Tongue (tissue), 1 donor: ENCODE measurements at regions not wholly inside any gene's neighbourhood (a gene's known extent, or its start where the extent isn't known, plus 50 kb on each side); places are given as distances from the start of the nearest gene placed in this dataset.
A peak's percentile ranks its signal among the peaks of the same experiment; 100 is the strongest.
"Not testable (repeated sequence)": the region's sequence is repeated elsewhere in the genome, so short reads cannot be mapped to it uniquely, and the experiment has no call there.

ENCODE experiments used
- DNase-seq: peaks from one replicate; pipeline ENCODE4 v3.0.0-alpha.2; 2015

DNA sequence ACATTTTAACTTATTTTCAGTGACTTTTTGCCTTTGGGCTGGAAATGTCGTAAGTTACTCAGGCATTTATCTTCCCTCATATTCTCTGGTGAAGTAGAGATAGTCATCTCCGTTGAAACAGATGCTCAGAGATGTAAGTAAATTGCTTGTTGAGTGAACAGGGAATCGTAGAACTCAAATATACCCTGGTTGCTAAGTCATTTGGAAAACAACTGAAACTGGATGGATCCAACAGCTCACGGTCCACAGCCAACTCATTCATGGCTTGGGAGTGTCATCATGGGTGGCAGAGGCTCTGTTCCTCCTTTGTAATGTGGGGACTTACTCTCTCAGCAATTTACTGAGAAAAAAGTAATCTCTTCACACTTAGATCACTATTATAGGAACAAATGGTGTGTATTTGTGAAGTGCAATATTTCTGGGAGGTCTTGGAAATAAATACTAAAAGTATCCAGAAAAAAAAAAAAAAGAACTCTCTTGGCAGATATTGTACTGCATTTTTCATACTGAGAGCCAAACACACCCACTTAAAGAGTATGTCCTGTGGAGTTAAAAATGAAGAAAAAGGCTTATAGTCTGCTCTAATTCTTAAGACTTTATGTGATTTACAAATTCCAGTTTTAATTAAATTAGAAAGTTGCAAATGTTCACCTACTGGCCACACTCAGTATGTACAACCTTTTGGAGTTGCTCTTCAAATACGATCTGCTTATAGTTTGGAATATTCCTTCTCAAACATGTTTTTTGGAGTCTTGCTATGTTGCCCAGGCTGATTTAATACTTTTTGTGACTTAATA, 107.4 kb downstream of the LEPR start:
- peak; percentile 45 for DNase-seq

DNA sequence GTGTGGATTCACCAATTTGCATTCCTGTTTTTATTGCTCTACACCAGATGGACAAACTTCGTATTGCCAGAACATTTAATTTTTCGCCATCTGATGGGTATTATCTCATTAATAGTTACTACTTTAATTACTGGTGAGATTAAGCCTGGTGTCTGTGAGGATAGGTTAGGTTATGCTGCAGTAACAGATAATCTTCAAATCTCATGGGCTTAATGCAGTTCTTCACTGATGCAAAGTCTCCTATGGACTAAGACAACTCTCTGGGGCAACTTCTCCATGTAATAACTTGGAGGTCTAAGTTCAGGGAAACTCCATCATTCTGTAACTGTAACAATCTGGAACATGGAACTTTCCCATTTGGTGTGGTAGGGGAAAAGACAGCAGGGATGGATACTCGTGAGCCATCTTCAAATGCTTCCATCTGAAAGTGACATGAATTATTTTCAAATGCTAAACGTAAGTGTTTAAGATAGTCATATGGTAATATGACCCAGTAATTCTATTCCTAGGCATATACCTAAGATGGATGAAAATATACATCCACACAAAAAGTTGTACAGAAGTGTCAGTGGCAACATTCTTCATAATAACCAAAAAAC, 111.6 kb downstream of the LEPR start:
- DNase-seq: no peak

GRCh38 chr1:65535981-65536380, 115.5 kb downstream of the LEPR start:
- DNase-seq: no peak

GRCh38 chr1:65538086-65538485, 117.6 kb downstream of the LEPR start:
- DNase-seq: no peak

DNA sequence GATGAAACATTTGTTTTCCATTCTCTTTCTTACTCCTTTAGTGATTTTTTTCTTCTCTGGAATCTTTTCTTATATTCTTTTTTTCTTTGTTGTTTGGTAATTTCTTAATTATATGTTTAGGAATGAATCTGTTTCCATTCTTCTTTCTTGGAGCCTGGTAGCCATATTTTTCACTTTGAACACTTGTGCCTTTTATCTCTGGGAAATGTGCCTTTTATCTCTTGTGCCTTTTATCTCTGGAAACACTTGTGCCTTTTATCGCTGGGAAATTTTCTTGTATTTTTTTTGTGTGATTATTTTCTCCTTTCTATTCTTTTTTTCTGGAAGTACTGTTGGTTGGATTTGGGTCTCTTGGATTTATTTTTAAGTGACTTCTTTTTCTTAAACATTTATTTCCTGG, 118.2 kb downstream of the LEPR start:
- DNase-seq: no peak

GRCh38 chr1:65539266-65540131, 119.0 kb downstream of the LEPR start:
- no peak for DNase-seq

DNA sequence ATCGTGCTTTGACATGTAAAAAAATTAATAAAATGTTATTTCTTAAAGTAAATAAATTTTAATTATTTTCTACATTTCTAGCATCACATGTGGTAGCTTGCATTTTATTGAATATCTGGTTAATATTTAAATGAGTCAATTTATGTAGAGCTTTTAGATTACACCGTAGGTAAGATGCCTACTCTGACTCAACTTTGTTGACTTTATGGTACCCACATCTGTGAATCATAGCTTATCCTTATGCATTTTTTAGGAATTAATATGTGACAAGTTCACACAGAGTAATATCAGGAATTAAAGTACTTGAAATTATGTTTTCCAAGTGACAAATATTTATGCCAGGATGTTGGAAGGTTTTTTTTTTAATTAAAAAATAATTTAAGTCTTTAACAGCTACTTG, 120.7 kb downstream of the LEPR start:
- DNase-seq: no peak

DNA sequence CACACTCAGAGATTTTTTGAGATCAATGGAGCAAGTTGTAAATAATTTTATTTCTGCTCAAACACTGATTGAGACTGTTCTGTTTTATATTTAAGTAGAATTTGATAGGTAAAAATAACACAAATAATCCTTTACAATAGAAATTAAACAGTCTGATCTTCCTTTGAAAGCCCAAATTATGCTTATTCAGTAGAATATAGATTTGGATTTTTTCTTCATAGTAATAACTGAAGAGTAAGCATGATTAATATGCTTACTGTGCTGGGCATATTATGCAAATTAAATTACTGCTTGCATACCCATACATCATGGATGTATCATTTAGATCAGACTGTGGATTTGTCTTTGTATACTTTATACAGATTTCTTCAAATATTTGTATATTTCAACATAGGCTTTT, 121.4 kb downstream of the LEPR start:
- DNase-seq: no peak

DNA sequence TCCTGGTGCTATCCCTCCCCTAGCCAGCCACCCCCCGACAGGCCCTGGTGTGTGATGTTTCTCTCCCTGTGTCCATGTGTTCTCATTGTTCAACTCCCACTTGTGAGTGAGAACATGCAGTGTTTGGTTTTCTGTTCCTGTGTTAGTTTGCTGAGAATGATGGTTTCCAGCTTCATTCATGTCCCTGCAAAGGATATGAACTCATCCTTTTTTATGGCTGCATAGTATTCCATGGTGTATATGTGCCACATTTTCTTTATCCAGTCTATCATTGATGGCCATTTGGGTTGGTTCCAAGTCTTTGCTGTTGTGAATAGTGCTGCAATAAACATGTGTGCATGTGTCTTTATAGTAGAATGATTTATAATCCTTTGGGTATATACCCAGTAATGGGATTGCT, 122.1 kb downstream of the LEPR start:
- DNase-seq: not testable (repeated sequence)

DNA sequence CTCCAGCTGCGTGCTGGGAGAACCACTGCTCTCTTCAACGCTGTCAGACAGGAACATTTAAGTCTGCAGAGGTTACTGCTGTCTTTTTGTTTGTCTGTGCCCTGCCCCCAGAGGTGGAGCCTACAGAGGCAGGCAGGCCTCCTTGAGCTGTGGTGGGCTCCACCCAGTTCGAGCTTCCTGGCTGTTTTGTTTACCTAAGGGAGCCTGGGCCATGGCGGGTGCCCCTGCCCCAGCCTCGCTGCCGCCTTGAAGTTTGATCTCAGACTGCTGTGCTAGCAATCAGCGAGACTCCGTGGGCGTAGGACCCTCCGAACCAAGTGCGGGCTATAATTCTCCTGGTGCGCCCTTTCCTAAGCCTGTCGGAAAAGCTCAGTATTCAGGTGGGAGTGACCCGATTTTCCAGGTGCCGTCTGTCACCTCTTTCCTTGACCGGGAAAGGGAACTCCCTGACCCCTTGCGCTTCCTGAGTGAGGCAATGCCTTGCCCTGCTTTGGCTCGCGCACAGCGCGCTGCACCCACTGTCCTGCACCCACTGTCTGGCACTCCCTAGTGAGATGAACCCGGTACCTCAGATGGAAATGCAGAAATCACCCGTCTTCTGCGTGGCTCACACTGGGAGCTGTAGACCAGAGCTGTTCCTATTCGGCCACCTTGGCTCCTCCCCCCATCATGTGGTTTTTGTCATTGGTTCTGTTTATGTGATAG, 130.0 kb downstream of the LEPR start:
- DNase-seq: not testable (repeated sequence)

DNA sequence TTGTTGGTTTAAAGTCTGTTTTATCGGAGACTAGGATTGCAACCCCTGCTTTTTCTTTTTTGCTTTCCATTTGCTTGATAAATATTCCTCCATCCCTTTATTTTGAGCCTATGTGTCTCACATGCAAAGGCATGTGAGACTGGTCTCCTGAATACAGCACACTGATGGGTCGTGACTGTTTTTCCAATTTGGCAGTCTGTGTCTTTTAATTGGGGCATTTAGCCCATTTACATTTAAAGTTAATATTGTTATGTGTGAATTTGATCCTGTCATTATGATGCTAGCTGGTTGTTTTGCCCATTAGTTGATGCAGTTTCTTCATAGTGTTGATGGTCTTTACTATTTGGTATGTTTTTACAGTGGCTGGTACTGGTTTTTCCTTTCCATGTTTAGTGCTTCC, 132.0 kb downstream of the LEPR start:
- DNase-seq: not testable (repeated sequence)

GRCh38 chr1:65554086-65554764, 133.8 kb downstream of the LEPR start:
- DNase-seq: not testable (repeated sequence)

- no peak for DNase-seq
These were observed 134.4 kb downstream of the LEPR start for GRCh38 chr1:65554829-65555228.

DNA sequence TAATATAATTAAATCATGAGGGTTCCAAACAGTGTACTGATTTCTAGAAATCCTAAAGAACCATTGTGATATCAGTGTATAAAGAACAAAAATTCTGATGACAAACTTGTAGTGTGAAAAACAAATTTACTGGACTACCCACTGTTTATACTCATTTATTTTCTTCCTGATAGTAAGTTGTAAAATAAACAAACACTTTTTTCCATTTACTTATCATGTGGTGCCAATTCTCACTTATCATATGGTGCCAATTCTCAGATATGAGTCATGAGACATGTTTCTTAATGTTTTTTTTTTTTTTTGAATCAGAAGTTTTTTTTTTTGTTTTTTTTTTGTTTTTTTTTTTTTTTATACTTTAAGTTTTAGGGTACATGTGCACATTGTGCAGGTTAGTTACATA, 137.7 kb downstream of the LEPR start:
- DNase-seq: no peak

- DNase-seq: no peak
These were observed 144.0 kb downstream of the LEPR start for GRCh38 chr1:65564493-65564892.

- DNase-seq: no peak
These were observed 147.8 kb downstream of the LEPR start for GRCh38 chr1:65568285-65568684.

DNA sequence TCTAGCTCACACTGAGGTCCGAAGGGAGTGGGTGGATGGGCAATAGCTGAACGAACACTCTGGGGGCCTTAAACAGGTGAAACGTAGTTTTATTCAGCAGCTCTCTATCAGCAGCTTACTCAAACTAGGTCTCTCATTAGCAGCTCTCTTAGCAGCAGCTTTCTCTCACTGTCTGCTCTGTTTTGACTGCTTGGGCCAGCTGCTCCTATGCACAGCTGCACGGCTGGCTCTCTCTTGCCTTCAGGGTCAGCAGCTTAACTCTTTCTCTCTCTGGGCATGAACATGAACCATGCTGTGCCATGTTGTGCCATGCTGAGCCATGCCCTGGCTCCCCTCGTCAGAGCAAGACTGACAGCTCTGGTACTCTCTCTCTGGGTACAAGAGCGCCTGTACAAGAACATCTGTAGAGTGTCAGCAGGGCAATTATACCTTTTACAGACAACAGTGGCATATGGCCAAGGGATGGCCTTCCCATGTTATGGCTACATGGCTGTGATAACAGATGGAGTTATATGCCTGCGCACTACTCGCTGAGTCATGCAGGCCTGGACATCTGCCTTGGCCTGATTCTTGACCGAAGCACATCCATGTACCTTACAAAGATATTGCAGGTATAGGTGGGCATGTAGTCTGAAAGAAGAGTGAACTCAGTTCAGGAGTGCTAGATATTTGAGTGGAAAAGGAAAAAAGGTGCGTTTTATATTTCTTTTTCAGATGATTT, 152.4 kb downstream of the LEPR start:
- peak; percentile 78 for DNase-seq

- no peak for DNase-seq
These were observed 156.8 kb downstream of the LEPR start for GRCh38 chr1:65577278-65577677.

DNA sequence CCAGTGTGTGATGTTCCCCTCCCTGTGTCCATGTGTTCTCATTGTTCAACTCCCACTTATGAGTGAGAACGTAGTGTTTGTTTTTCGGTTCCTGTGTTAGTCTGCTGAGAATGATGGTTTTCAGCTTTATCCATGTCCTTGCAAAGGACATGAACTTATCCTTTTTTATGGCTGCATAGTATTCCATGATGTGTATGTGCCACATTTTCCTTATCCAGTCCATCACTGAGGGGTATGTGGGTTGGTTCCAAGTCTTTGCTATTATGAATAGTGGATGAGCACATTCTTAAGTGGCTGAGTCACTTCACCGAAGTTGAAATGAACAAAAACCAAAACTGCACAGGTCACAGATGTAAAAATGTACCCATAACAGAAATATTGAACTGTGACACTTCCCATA, 157.5 kb downstream of the LEPR start:
- DNase-seq: not testable (repeated sequence)

GRCh38 chr1:65581119-65581518, 160.7 kb downstream of the LEPR start:
- no peak for DNase-seq

DNA sequence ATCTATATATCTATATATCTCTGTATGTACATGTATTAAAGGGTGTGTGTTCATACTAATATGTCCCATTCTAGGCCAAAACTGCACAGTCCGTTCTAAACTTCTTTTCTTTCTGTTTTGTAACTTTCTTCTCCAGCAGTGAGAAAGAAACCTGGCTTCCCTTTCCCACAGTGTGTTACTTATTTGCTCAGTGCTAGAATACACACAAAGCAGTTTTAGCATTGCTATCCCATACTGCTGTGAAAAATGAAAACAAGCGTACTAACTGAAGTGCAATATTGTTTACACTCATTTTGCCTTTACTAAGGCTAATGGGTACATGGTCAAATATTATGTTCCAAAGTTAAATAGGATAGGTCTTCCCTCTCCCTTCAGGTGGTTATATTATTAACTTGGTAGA, 163.9 kb downstream of the LEPR start:
- DNase-seq: no peak
